ENCODE measurements at regions not wholly inside any gene's neighbourhood (a gene's known extent, or its start where the extent isn't known, plus 50 kb on each side); places are given as distances from the start of the nearest gene placed in this dataset.

- ATAC-seq, result no peak
- no peak for DNase-seq
- intact Hi-C loops (cut with DNase I), result no loop called here
Measured at GRCh38 chr18:75959150-75959549, 531.6 kb upstream of the SMIM21 start.

- intact Hi-C loops (cut with DNase I), result no loop called here
- ATAC-seq (no peak), DNase-seq (no peak)
Measured at GRCh38 chr18:75958683-75959082, 531.2 kb upstream of the SMIM21 start.

- DNase-seq (no peak), ATAC-seq (no peak)
- intact Hi-C loops (cut with DNase I), result no loop called here
Measured at GRCh38 chr18:75945265-75945933, 517.9 kb upstream of the SMIM21 start.

GRCh38 chr18:75937306-75937705, 509.8 kb upstream of the SMIM21 start:
- DNase-seq, result no peak
- intact Hi-C loops (cut with DNase I), result no loop called here
- no peak for ATAC-seq

GRCh38 chr18:75936862-75937261, 509.4 kb upstream of the SMIM21 start:
- no peak for ATAC-seq
- intact Hi-C loops (cut with DNase I), result no loop called here
- no peak for DNase-seq

GRCh38 chr18:75931079-75931478, 503.6 kb upstream of the SMIM21 start:
- DNase-seq (no peak), ATAC-seq (no peak)
- intact Hi-C loops (cut with DNase I), result no loop called here

- no peak for DNase-seq
- intact Hi-C loops (cut with DNase I), result no loop called here
- no peak for ATAC-seq
Measured at GRCh38 chr18:75928706-75929105, 501.2 kb upstream of the SMIM21 start.

- DNase-seq (no peak), ATAC-seq (no peak)
- intact Hi-C loops (cut with DNase I), result no loop called here
Measured at GRCh38 chr18:75927791-75928190, 500.3 kb upstream of the SMIM21 start.

GRCh38 chr18:75926811-75927210, 499.3 kb upstream of the SMIM21 start:
- DNase-seq (no peak), ATAC-seq (no peak)
- intact Hi-C loops (cut with DNase I), result no loop called here

GRCh38 chr18:75923169-75923568, 495.7 kb upstream of the SMIM21 start:
- ATAC-seq, result peak; percentile 98 to 99
- intact Hi-C loops (cut with DNase I), result no loop called here
- peak; percentile 78 for DNase-seq

- ATAC-seq (peak in 1 of 2 donors; percentile 13), DNase-seq (no peak)
- intact Hi-C loops (cut with DNase I), result no loop called here
Measured at GRCh38 chr18:75916624-75916982, 489.1 kb upstream of the SMIM21 start.

- DNase-seq (no peak), ATAC-seq (peak; percentile 56 to 60)
- intact Hi-C loops (cut with DNase I), result no loop called here
Measured at GRCh38 chr18:75915941-75916623, 488.6 kb upstream of the SMIM21 start.

- ATAC-seq, result no peak
- DNase-seq, result no peak
- intact Hi-C loops (cut with DNase I), result no loop called here
Measured at GRCh38 chr18:75912829-75913228, 485.3 kb upstream of the SMIM21 start.

GRCh38 chr18:75904416-75904815, 476.9 kb upstream of the SMIM21 start:
- DNase-seq, result no peak
- no peak for ATAC-seq
- intact Hi-C loops (cut with DNase I), result no loop called here

- ATAC-seq (no peak), DNase-seq (no peak)
- intact Hi-C loops (cut with DNase I), result no loop called here
Measured at GRCh38 chr18:75898651-75899050, 471.1 kb upstream of the SMIM21 start.

- intact Hi-C loops (cut with DNase I), result no loop called here
Measured at GRCh38 chr18:75897386-75897785, 469.9 kb upstream of the SMIM21 start.

GRCh38 chr18:75896865-75897264, 469.4 kb upstream of the SMIM21 start:
- DNase-seq (no peak), ATAC-seq (no peak)
- intact Hi-C loops (cut with DNase I), result no loop called here

More at GRCh38 chr18:75897386-75897785, 469.9 kb upstream of the SMIM21 start:
- ATAC-seq (no peak), DNase-seq (no peak)

- intact Hi-C loops (cut with DNase I), result no loop called here
- no peak for ATAC-seq
- DNase-seq, result no peak
Measured at GRCh38 chr18:75895135-75895534, 467.6 kb upstream of the SMIM21 start.

- DNase-seq (no peak), ATAC-seq (no peak)
- intact Hi-C loops (cut with DNase I), result loop anchor here (5.0 to 10.0 kb wide), 4 partner anchors 240 to 370 kb away; no protein-coding TSS in a partner anchor
Measured at GRCh38 chr18:75884728-75885127, 457.2 kb upstream of the SMIM21 start.

- intact Hi-C loops (cut with DNase I), result loop anchor here (5.0 to 10.0 kb wide), 3 partner anchors 244 to 374 kb away; no protein-coding TSS in a partner anchor
- ATAC-seq, result no peak
- no peak for DNase-seq
Measured at GRCh38 chr18:75880925-75881504, 453.5 kb upstream of the SMIM21 start.

- no peak for ATAC-seq
- intact Hi-C loops (cut with DNase I), result loop anchor here (5.0 to 10.0 kb wide), 3 partner anchors 245 to 375 kb away; no protein-coding TSS in a partner anchor
- no peak for DNase-seq
Measured at GRCh38 chr18:75880266-75880665, 452.8 kb upstream of the SMIM21 start.
